Erythroblast (primary cell): ENCODE measurements at regions not wholly inside any gene's neighbourhood (a gene's known extent, or its start where the extent isn't known, plus 50 kb on each side); places are given as distances from the start of the nearest gene placed in this dataset.

Experiments
- GATA1 ChIP-seq: IDR thresholded peaks from 2 replicates; pipeline ENCODE4 v1.6.1; 2011; ENCODE audit warnings: low read depth, mild to moderate bottlenecking, control low read depth, low read length, moderate library complexity
- POLR2A ChIP-seq: IDR thresholded peaks from 2 replicates; pipeline ENCODE4 v1.6.1; 2011; ENCODE audit warnings: mild to moderate bottlenecking, low read length

- no peak for TF ChIP-seq POLR2A
- TF ChIP-seq GATA1: no peak
These were observed 233.2 kb downstream of the PTTG2 start for GRCh38 chr4:38193236-38193863.
